Sigmoid colon (tissue), 6 donors: ENCODE measurements at regions not wholly inside any gene's neighbourhood (a gene's known extent, or its start where the extent isn't known, plus 50 kb on each side); places are given as distances from the start of the nearest gene placed in this dataset.

ENCODE experiments used
- DNase-seq: peaks from one replicate; pipeline ENCODE4 v3.0.0-alpha.2; 2019
- H3K27ac ChIP-seq, 4 donors: fragments of 200-600 bp; sonication (generic); one replicate each; pipeline ENCODE4 v1.5.1; 2016 to 2019; ENCODE audit warnings: mild to moderate bottlenecking in 1 of 4
- H3K27me3 ChIP-seq, 3 donors: fragments of 200-600 bp; sonication (generic); one replicate each; pipeline ENCODE4 v1.5.1; 2019; ENCODE audit warnings: mild to moderate bottlenecking in 1 of 3
- H3K36me3 ChIP-seq, 4 donors: fragments of 200-600 bp; sonication (generic); one replicate each; pipeline ENCODE4 v1.5.1; 2016 to 2019
- H3K4me1 ChIP-seq, 4 donors: fragments of 200-600 bp; sonication (generic); one replicate each; pipeline ENCODE4 v1.5.1; 2017 to 2019
- H3K4me3 ChIP-seq, 4 donors: fragments of 200-600 bp; sonication (generic); one replicate each; pipeline ENCODE4 v1.5.1; 2017 to 2019; ENCODE audit warnings: mild to moderate bottlenecking in 2 of 4, moderate library complexity in 1 of 4
- H3K9me3 ChIP-seq, 4 donors: fragments of 200-600 bp in 3 of 4; sonication (generic) in 3 of 4; one replicate each; pipeline versions ENCODE4 v1.5.1 to v1.6.1; 2013 to 2019
- CTCF ChIP-seq, 4 experiments: fragments of 450-650 bp in 3 of 4; fragments of 200-600 bp in 1 of 4; IDR thresholded peaks; one replicate each; pipeline ENCODE4 v1.5.1; 2016 to 2019; ENCODE audit warnings: antibody characterized with exemption in 4 of 4, mild to moderate bottlenecking in 3 of 4, moderate library complexity in 2 of 4
- EP300 ChIP-seq, 4 donors: sonication (generic); formaldehyde crosslinking; IDR thresholded peaks; one replicate each; pipeline ENCODE4 v1.6.1; 2017; ENCODE audit warnings: antibody characterized with exemption in 4 of 4
- POLR2A ChIP-seq, 2 donors: fragments of 450-650 bp; IDR thresholded peaks; one replicate each; pipeline ENCODE4 v1.6.1; 2016; ENCODE audit warnings: antibody characterized with exemption in 2 of 2, mild to moderate bottlenecking in 2 of 2, moderate library complexity in 2 of 2
- POLR2AphosphoS5 ChIP-seq, 4 donors: sonication (generic); formaldehyde crosslinking; IDR thresholded peaks; one replicate each; pipeline ENCODE4 v1.6.1; 2017; ENCODE audit warnings: antibody characterized with exemption in 4 of 4
- WGBS, 2 donors: extraction: QIAGEN DNeasy Blood & Tissue Kit; methylation state at CpG; one replicate each; pipeline ENCODE4 v1.1.7; 2013; 5-methylcytosine and 5-hydroxymethylcytosine counted together
- intact Hi-C: fragments of 100-400 bp; cut with DNase I; formaldehyde crosslinking; loops from one replicate; pipeline ENCODE4 v1.15.1; 2023
- donor health status: healthy with polysubstance abuse.
- donor health status: healthy.

DNA sequence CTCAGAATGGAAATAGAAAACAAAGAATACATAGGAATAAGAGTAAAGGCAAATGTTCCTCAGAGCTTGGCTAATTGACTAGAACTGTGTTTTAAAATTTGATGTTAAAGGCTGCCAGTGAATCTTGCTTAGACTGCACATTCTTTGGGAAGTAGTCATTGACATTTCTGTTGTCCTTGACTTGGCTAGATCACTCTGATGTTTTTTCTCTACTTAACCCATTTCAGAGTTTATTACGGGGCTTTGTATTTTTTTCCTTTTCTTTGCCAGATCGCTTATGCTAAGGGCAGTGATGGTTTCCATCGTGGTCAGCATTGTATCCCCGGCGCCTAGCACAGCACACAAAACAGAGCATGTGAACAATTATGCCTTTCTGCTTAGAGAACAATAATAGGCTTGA is 1126.7 kb upstream of the CDH9 start:
- no peak for TF ChIP-seq POLR2A (IDR thresholded peaks at IDR 0.05)
- no peak for TF ChIP-seq CTCF (IDR thresholded peaks at IDR 0.05)
- TF ChIP-seq EP300 (IDR thresholded peaks at IDR 0.05) = no peak
- TF ChIP-seq POLR2AphosphoS5 (IDR thresholded peaks at IDR 0.05) = no peak
- WGBS, 2 donors = 80 to 84% methylated on average over 5 of the region's 5 CpGs
- H3K27ac ChIP-seq = no peak overlapping the region
- H3K4me1 ChIP-seq = no peaks in the 10 kb centered on the region
- intact Hi-C loops = no loop called here
- H3K36me3 ChIP-seq = no peaks in the 10 kb centered on the region
- DNase-seq = no peak
- no peak overlapping the region for H3K4me3 ChIP-seq
- no peaks in the 10 kb centered on the region for H3K9me3 ChIP-seq
- no peaks in the 10 kb centered on the region for H3K27me3 ChIP-seq

GRCh38 chr5:28164568-28164967 is 1126.2 kb upstream of the CDH9 start:
- no peaks in the 10 kb centered on the region for H3K27me3 ChIP-seq
- no peaks in the 10 kb centered on the region for H3K4me1 ChIP-seq
- H3K4me3 ChIP-seq = no peak overlapping the region
- no peaks in the 10 kb centered on the region for H3K36me3 ChIP-seq
- H3K9me3 ChIP-seq = no peaks in the 10 kb centered on the region
- no peak overlapping the region for H3K27ac ChIP-seq
- intact Hi-C loops = no loop called here
- WGBS, 2 donors = 66 to 69% methylated on average over 2 of the region's 2 CpGs
- no peak for DNase-seq
- TF ChIP-seq POLR2AphosphoS5 (IDR thresholded peaks at IDR 0.05) (no peak), CTCF (IDR thresholded peaks at IDR 0.05) (no peak), POLR2A (IDR thresholded peaks at IDR 0.05) (no peak), EP300 (IDR thresholded peaks at IDR 0.05) (no peak)

DNA sequence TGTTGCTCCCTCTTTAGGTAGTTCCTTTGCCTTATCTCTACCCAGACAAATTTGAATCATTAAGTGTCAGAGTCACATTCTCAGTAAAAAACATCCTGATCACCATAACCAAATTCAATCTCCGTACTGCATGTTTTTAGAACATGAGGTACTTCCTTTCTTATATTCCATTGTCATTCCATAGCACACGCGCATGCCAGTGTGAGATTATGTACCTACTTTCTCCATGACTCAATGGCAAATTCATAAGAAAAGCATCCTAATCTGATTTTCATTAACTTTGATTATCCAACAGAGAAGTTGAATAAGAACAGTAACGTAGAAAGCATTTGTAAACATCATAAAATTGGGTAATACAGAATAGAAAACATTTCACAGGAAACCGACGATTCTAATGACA is 1118.6 kb upstream of the CDH9 start:
- no peak overlapping the region for H3K27ac ChIP-seq
- intact Hi-C loops = no loop called here
- H3K9me3 ChIP-seq = no peaks in the 10 kb centered on the region
- no peaks in the 10 kb centered on the region for H3K36me3 ChIP-seq
- no peak overlapping the region for H3K4me3 ChIP-seq
- no peaks in the 10 kb centered on the region for H3K4me1 ChIP-seq
- WGBS, 2 donors = 73 to 83% methylated on average over 6 of the region's 6 CpGs
- no peak for DNase-seq
- H3K27me3 ChIP-seq = no peaks in the 10 kb centered on the region
- no peak for TF ChIP-seq CTCF (IDR thresholded peaks at IDR 0.05)
- no peak for TF ChIP-seq EP300 (IDR thresholded peaks at IDR 0.05)
- no peak for TF ChIP-seq POLR2AphosphoS5 (IDR thresholded peaks at IDR 0.05)
- TF ChIP-seq POLR2A (IDR thresholded peaks at IDR 0.05) = no peak

DNA sequence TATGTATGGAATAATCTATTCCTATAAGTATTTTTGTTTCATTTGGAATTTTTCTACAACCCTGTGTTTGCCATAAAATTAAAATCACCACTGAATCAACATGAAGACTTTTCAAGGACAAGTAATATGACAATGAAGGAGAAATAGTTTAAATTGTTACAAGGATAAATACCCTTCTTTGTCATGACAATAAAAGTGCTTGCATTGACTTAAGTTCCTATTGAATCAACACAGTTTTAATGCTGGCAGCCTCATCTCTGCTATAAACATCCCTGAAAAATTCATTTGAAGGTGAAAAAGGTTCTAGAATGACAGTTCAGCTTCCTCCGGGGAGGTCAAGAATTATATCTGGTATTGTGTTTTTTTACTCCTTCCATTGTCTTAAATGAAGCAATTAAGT is 1105.1 kb upstream of the CDH9 start:
- intact Hi-C loops = no loop called here
- DNase-seq = no peak

More for the DNA sequence above, 1105.1 kb upstream of the CDH9 start:
- TF ChIP-seq CTCF (IDR thresholded peaks at IDR 0.05) (no peak), EP300 (IDR thresholded peaks at IDR 0.05) (no peak), POLR2AphosphoS5 (IDR thresholded peaks at IDR 0.05) (no peak), POLR2A (IDR thresholded peaks at IDR 0.05) (no peak)
- H3K9me3 ChIP-seq = no peaks in the 10 kb centered on the region
- no peaks in the 10 kb centered on the region for H3K4me1 ChIP-seq
- no peaks in the 10 kb centered on the region for H3K27me3 ChIP-seq
- no peak overlapping the region for H3K4me3 ChIP-seq
- 56 to 77% methylated on average over 1 of the region's 1 CpG for WGBS, 2 donors
- H3K36me3 ChIP-seq = no peaks in the 10 kb centered on the region
- no peak overlapping the region for H3K27ac ChIP-seq
